Spleen (tissue), 7 donors: ENCODE measurements at regions not wholly inside any gene's neighbourhood (a gene's known extent, or its start where the extent isn't known, plus 50 kb on each side); places are given as distances from the start of the nearest gene placed in this dataset.
"Not testable (repeated sequence)": the region's sequence is repeated elsewhere in the genome, so short reads cannot be mapped to it uniquely, and the experiment has no call there.

Experiments used
- POLR2A ChIP-seq, 3 donors: fragments of 450-650 bp; IDR thresholded peaks; one replicate each; pipeline ENCODE4 v1.5.1; 2017; ENCODE audit warnings: antibody characterized with exemption in 3 of 3, mild to moderate bottlenecking in 1 of 3
- POLR2AphosphoS5 ChIP-seq, 3 donors: sonication (generic); formaldehyde crosslinking; IDR thresholded peaks; one replicate each; pipeline ENCODE4 v1.5.1; 2017; ENCODE audit warnings: antibody characterized with exemption in 3 of 3
- TF ChIP-seq, protein P1 (sequence below), 11 experiments: fragments of 200-600 bp in 7 of 11; fragments of 450-650 bp in 4 of 11; sonication (generic) in 4 of 11; IDR thresholded peaks in 8 of 11; conservative IDR thresholded peaks in 3 of 11; 1 replicate in 7 of 11; 2 replicates in 4 of 11; pipeline versions ENCODE4 v1.4.0 to v1.8.0; 2016 to 2021; ENCODE audit warnings: antibody characterized with exemption in 11 of 11, inconsistent platforms in 4 of 11, mild to moderate bottlenecking in 1 of 11
- donor health status: DM: no; HTN: no; CAD: no; lungs with moderate emphysema.
- donor health status: DM: no; HTN: no; CAD: no.
- donor health status: DM: no; HTN: no; CAD: no.

DNA sequence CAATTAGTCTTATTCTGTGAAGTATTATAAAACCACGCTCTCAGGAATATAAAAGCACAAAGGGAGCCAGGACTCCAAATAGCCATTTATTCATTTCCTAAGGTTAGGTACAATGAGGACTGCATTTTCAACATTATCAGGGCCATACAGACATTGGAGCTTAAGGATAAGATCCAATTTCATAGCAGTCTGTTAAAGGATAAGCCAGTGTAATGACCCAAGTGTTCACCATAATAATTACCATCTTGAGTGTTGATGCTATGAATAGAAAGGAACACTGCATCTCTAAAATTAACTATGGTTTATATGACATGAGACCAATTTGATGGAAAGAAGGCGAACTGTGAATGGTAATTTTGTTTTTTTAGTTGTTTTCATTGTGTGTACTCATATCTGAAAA, 403.1 kb downstream of the KCNJ18 start:
- TF ChIP-seq, protein P1, sequence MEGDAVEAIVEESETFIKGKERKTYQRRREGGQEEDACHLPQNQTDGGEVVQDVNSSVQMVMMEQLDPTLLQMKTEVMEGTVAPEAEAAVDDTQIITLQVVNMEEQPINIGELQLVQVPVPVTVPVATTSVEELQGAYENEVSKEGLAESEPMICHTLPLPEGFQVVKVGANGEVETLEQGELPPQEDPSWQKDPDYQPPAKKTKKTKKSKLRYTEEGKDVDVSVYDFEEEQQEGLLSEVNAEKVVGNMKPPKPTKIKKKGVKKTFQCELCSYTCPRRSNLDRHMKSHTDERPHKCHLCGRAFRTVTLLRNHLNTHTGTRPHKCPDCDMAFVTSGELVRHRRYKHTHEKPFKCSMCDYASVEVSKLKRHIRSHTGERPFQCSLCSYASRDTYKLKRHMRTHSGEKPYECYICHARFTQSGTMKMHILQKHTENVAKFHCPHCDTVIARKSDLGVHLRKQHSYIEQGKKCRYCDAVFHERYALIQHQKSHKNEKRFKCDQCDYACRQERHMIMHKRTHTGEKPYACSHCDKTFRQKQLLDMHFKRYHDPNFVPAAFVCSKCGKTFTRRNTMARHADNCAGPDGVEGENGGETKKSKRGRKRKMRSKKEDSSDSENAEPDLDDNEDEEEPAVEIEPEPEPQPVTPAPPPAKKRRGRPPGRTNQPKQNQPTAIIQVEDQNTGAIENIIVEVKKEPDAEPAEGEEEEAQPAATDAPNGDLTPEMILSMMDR (IDR thresholded peaks at IDR 0.05 in 8 of 11, conservative IDR thresholded peaks at IDR 0.05 in 3 of 11) = not testable (repeated sequence)
- not testable (repeated sequence) for TF ChIP-seq POLR2A, POLR2AphosphoS5 (IDR thresholded peaks at IDR 0.05)
